RWPE2 (cell line): ENCODE measurements at regions not wholly inside any gene's neighbourhood (a gene's known extent, or its start where the extent isn't known, plus 50 kb on each side); places are given as distances from the start of the nearest gene placed in this dataset.

Source experiments
- ATAC-seq: fragments of 200-7000 bp; cut with Tn5 transposase; 3 replicates; pipeline ENCODE4 v1.9.1; 2021; ENCODE audit warnings: low read depth
- DNase-seq: peaks from one replicate; pipeline ENCODE4 v3.0.0-alpha.2; 2020; ENCODE audit warnings: low spot score
- H3K27ac ChIP-seq: fragments of 450-650 bp; 2 replicates; pipeline ENCODE4 v1.5.1; 2017; ENCODE audit warnings: mild to moderate bottlenecking; ENCODE audit not compliant: poor library complexity, severe bottlenecking
- H3K27me3 ChIP-seq: fragments of 250-450 bp; sonication (Bioruptor Pico); 2 replicates; pipeline ENCODE4 v1.5.1; 2021; ENCODE audit warnings: mild to moderate bottlenecking, moderate library complexity; ENCODE audit not compliant: insufficient read depth, poor library complexity, severe bottlenecking
- H3K36me3 ChIP-seq: fragments of 250-450 bp; sonication (Bioruptor Pico); 2 replicates; pipeline ENCODE4 v1.5.1; 2020; ENCODE audit warnings: low read depth, mild to moderate bottlenecking, moderate library complexity
- H3K4me1 ChIP-seq: fragments of 250-450 bp; sonication (Bioruptor Pico); 2 replicates; pipeline ENCODE4 v1.5.1; 2021; ENCODE audit warnings: mild to moderate bottlenecking, moderate library complexity; ENCODE audit not compliant: insufficient read depth, poor library complexity, severe bottlenecking
- H3K4me3 ChIP-seq: fragments of 250-450 bp; sonication (Bioruptor Pico); 2 replicates; pipeline ENCODE4 v1.5.1; 2021; ENCODE audit warnings: mild to moderate bottlenecking, moderate library complexity; ENCODE audit not compliant: severe bottlenecking
- H3K9me3 ChIP-seq: fragments of 250-450 bp; sonication (Bioruptor Pico); 2 replicates; pipeline ENCODE4 v1.5.1; 2021; ENCODE audit warnings: mild to moderate bottlenecking, moderate library complexity; ENCODE audit not compliant: severe bottlenecking
- CTCF ChIP-seq: fragments of 450-650 bp; IDR thresholded peaks from one replicate; pipeline ENCODE4 v1.5.1; 2017; ENCODE audit warnings: mild to moderate bottlenecking, moderate library complexity; ENCODE audit not compliant: poor library complexity, severe bottlenecking

DNA sequence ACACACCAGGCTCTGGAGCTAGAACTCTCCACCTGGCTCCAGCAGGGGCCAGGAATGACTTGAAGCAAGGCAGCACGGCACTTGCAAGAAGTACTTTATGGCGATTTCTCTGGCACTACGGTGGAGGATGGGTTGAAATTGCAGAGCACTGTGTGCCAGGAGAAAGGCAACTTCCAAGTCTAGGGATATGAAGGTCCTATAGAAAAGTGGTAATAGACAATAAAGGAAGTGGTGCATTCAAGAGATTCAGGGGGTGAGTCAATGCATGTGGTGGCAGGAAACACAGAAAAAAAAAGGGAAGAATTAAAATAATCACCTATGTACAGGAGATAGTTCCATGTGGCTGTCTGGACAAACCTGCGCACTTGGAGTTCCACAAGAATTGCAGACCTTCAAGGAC, 240.3 kb upstream of the DYNLRB2 start:
- peak; percentile 53 for ATAC-seq
- H3K27ac ChIP-seq, result peak overlapping the region; percentile 66
- peaks cover 12% of the 10 kb centered on the region for H3K4me1 ChIP-seq
- no peak for TF ChIP-seq CTCF
- H3K36me3 ChIP-seq, result no peaks in the 10 kb centered on the region
- H3K9me3 ChIP-seq, result no peaks in the 10 kb centered on the region
- H3K27me3 ChIP-seq, result no peaks in the 10 kb centered on the region
- no peak overlapping the region for H3K4me3 ChIP-seq
- no peak for DNase-seq

DNA sequence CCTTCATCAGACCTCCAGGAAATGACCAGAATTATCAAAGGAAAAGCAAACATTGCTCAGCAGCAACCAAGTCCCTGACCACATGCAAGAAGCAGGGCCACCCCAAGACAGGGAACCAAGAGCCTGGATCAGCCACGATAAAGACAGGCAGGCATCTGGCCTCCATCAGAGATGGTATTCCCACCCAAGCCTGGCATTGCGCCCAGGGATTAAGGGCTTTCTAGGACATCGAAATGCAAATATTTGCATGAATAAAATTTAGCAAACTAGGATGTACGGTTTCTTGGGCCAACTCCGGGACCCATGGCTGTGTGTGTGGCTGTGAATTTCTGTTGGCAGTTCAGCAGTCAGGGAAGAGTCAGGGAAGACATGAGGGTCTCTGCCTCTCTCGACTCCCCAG, 241.4 kb upstream of the DYNLRB2 start:
- no peak for DNase-seq
- TF ChIP-seq CTCF, result no peak
- no peaks in the 10 kb centered on the region for H3K9me3 ChIP-seq
- no peaks in the 10 kb centered on the region for H3K27me3 ChIP-seq
- no peak for ATAC-seq
- H3K27ac ChIP-seq, result no peak overlapping the region
- H3K4me1 ChIP-seq, result peaks cover 12% of the 10 kb centered on the region
- no peaks in the 10 kb centered on the region for H3K36me3 ChIP-seq
- H3K4me3 ChIP-seq, result no peak overlapping the region

- no peaks in the 10 kb centered on the region for H3K9me3 ChIP-seq
- peaks cover 12% of the 10 kb centered on the region for H3K4me1 ChIP-seq
- no peak overlapping the region for H3K4me3 ChIP-seq
- DNase-seq (no peak), ATAC-seq (no peak)
- H3K27me3 ChIP-seq, result no peaks in the 10 kb centered on the region
- TF ChIP-seq CTCF, result no peak
- no peak overlapping the region for H3K27ac ChIP-seq
- no peaks in the 10 kb centered on the region for H3K36me3 ChIP-seq
These were observed 242.1 kb upstream of the DYNLRB2 start for GRCh38 chr16:80298676-80299075.

- ATAC-seq (no peak), DNase-seq (no peak)
- peaks cover 9% of the 10 kb centered on the region for H3K4me1 ChIP-seq
- no peaks in the 10 kb centered on the region for H3K36me3 ChIP-seq
- no peaks in the 10 kb centered on the region for H3K27me3 ChIP-seq
- no peak overlapping the region for H3K4me3 ChIP-seq
- no peaks in the 10 kb centered on the region for H3K9me3 ChIP-seq
- no peak for TF ChIP-seq CTCF
- no peak overlapping the region for H3K27ac ChIP-seq
These were observed 244.8 kb upstream of the DYNLRB2 start for GRCh38 chr16:80296034-80296433.

GRCh38 chr16:80294172-80294571, 246.6 kb upstream of the DYNLRB2 start:
- Histone ChIP-seq H3K36me3 (no peaks in the 10 kb centered on the region), H3K27ac (no peak overlapping the region), H3K4me3 (no peak overlapping the region), H3K9me3 (no peaks in the 10 kb centered on the region), H3K27me3 (no peaks in the 10 kb centered on the region), H3K4me1 (no peaks in the 10 kb centered on the region)
- DNase-seq (no peak), ATAC-seq (no peak)
- no peak for TF ChIP-seq CTCF
